ENCODE measurements at regions not wholly inside any gene's neighbourhood (a gene's known extent, or its start where the extent isn't known, plus 50 kb on each side); places are given as distances from the start of the nearest gene placed in this dataset.

DNA sequence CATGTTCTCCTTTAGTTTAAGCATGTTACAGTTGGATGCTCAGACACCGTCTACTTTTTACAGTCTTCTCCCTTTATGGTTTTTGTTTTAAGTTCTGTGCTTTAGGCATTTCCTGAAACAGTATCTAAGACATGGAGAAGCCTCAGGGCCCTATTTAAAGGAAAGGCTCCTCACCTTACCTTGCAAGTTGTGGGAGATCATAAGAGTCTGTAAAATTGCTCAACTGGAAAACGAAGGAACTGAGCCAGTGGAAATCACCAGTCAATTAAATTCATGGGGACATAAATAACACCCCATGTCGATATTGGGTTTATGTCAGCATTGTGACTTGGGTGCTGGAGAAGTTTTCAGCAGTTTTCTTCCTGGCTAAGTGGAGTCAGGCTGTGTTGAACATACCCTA is 239.2 kb downstream of the KIF4B start:
- Histone ChIP-seq H3K4me1 (ENCODE audit: low read depth) (no peaks in the 10 kb centered on the region), H3K9me3 (no peaks in the 10 kb centered on the region), H3K36me3 (ENCODE audit: low read depth) (no peaks in the 10 kb centered on the region), H3K4me3 (no peak overlapping the region)
- TF ChIP-seq, protein P1, sequence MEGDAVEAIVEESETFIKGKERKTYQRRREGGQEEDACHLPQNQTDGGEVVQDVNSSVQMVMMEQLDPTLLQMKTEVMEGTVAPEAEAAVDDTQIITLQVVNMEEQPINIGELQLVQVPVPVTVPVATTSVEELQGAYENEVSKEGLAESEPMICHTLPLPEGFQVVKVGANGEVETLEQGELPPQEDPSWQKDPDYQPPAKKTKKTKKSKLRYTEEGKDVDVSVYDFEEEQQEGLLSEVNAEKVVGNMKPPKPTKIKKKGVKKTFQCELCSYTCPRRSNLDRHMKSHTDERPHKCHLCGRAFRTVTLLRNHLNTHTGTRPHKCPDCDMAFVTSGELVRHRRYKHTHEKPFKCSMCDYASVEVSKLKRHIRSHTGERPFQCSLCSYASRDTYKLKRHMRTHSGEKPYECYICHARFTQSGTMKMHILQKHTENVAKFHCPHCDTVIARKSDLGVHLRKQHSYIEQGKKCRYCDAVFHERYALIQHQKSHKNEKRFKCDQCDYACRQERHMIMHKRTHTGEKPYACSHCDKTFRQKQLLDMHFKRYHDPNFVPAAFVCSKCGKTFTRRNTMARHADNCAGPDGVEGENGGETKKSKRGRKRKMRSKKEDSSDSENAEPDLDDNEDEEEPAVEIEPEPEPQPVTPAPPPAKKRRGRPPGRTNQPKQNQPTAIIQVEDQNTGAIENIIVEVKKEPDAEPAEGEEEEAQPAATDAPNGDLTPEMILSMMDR (IDR thresholded peaks at IDR 0.05), result no peak
- DNase-seq (no peak), ATAC-seq (no peak)
- intact Hi-C loops (cut with DNase I, micrococcal nuclease), result no loop called here

DNA sequence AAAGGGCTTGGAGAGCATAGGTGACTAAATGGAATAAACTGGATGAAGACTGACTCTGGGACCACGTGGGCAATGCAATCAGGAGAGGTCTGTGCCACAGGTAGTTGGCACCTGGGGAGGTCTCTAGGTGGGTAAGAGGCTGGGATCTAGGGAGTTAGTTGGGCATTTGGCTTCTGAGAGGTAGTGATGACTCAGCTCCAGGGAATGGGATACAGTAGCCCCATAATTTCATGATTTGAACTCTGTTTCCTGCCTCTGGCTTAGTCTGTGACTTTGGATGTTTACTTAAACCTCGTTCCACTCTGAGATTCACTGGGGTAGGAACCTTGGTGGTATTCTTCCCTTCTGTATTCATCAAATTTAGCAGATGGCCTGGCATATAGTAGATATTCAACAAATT is 240.8 kb downstream of the KIF4B start:
- H3K4me3 ChIP-seq, result no peak overlapping the region
- no peak for DNase-seq
- H3K36me3 ChIP-seq (ENCODE audit: low read depth), result no peaks in the 10 kb centered on the region
- H3K4me1 ChIP-seq (ENCODE audit: low read depth), result no peaks in the 10 kb centered on the region
- ATAC-seq, result no peak
- no peaks in the 10 kb centered on the region for H3K9me3 ChIP-seq
- intact Hi-C loops (cut with DNase I, micrococcal nuclease), result no loop called here
- TF ChIP-seq, protein P1 (IDR thresholded peaks at IDR 0.05), result no peak

DNA sequence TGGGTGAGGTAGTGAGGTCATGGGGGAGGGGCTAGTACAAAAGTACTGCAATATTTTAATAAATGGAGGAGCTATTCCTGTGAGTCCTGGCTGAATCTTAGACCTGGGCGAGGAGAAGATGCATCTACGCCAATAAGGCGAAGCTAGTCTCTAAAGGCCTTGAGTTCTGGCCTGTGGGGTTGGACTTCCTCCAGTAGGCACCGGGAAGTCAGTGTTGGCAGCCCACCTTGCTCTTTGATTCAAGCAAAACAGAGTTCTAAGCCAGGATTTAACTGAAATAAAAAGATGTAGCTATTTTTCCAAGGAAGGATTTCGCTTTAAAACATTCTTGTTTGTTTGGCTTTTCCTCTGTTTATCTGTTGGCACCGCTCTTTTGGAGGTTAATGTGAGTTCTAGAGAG is 244.6 kb downstream of the KIF4B start:
- TF ChIP-seq, protein P1 (IDR thresholded peaks at IDR 0.05), result no peak
- DNase-seq (no peak), ATAC-seq (no peak)
- Histone ChIP-seq H3K4me1 (ENCODE audit: low read depth) (no peaks in the 10 kb centered on the region), H3K4me3 (no peak overlapping the region), H3K36me3 (ENCODE audit: low read depth) (no peaks in the 10 kb centered on the region), H3K9me3 (no peaks in the 10 kb centered on the region)
- intact Hi-C loops (cut with DNase I, micrococcal nuclease), result no loop called here

DNA sequence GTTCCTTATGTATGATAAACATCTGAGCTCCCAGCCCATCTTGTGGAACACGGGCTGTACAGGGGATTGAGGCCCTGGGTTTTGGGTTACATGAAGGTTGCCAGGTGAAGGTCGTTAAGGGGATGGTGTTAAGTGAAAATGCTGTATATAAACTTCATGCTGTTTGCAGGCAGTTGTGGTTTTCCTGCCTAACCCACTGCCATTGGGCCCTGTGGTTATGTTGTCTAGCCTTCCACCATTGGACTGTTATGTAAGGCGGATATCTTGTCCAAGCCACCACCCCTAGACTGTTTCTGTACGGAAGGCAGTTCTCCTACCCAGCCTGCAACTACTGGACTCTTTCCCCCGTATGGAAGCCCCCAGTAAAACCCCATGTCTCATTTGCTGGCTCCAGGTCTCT is 246.1 kb downstream of the KIF4B start:
- intact Hi-C loops (cut with DNase I, micrococcal nuclease), result no loop called here

DNA sequence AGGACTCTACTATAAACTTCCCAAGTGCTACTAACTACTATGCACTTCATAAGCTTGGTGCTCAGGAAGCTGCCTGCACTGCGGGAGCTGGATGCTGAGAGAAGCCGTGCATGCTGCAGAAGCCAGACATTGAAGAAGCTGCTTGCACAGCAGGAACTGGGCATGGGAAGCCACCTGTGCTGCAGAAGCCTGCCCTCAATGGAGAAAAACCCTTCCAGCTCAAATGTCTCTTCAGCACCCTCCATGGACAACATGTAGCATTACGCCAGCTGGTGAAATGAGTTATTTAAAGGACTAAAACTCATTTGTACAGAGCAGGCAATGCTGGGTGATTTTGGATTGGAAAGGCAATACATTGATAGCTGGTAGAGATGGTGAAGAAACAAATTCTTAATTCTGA is 247.2 kb downstream of the KIF4B start:
- DNase-seq (no peak), ATAC-seq (no peak)
- intact Hi-C loops (cut with DNase I, micrococcal nuclease), result no loop called here

More for the DNA sequence above, 246.1 kb downstream of the KIF4B start:
- DNase-seq (no peak), ATAC-seq (no peak)
- Histone ChIP-seq H3K36me3 (ENCODE audit: low read depth) (no peaks in the 10 kb centered on the region), H3K9me3 (no peaks in the 10 kb centered on the region), H3K4me1 (ENCODE audit: low read depth) (no peaks in the 10 kb centered on the region), H3K4me3 (no peak overlapping the region)
- TF ChIP-seq, protein P1 (IDR thresholded peaks at IDR 0.05), result no peak

More for the DNA sequence above, 247.2 kb downstream of the KIF4B start:
- Histone ChIP-seq H3K36me3 (ENCODE audit: low read depth) (no peaks in the 10 kb centered on the region), H3K4me1 (ENCODE audit: low read depth) (no peaks in the 10 kb centered on the region), H3K9me3 (no peaks in the 10 kb centered on the region), H3K4me3 (no peak overlapping the region)
- TF ChIP-seq, protein P1 (IDR thresholded peaks at IDR 0.05), result no peak

Measured in mucosa of descending colon (tissue), 3 donors.